HG03139 (cell line): ENCODE measurements at regions not wholly inside any gene's neighbourhood (a gene's known extent, or its start where the extent isn't known, plus 50 kb on each side); places are given as distances from the start of the nearest gene placed in this dataset.

Source experiments
- ATAC-seq: cut with Tn5 transposase; IDR thresholded peaks from one replicate; pipeline ENCODE4 v1.9.1; 2021; ENCODE audit not compliant: unreplicated experiment

GRCh38 chr5:73295447-73295846 lies 122.5 kb downstream of the TMEM174 start:
- no peak for ATAC-seq

GRCh38 chr5:73292816-73293459 lies 119.9 kb downstream of the TMEM174 start:
- no peak for ATAC-seq

GRCh38 chr5:73291873-73292272 lies 118.9 kb downstream of the TMEM174 start:
- no peak for ATAC-seq

GRCh38 chr5:73290242-73290641 lies 117.2 kb downstream of the TMEM174 start:
- no peak for ATAC-seq

- no peak for ATAC-seq
These were observed 116.1 kb downstream of the TMEM174 start for GRCh38 chr5:73288803-73289720.

GRCh38 chr5:73286896-73287295 lies 113.9 kb downstream of the TMEM174 start:
- no peak for ATAC-seq

- no peak for ATAC-seq
These were observed 112.0 kb downstream of the TMEM174 start for GRCh38 chr5:73284985-73285384.

- no peak for ATAC-seq
These were observed 111.3 kb downstream of the TMEM174 start for GRCh38 chr5:73284220-73284795.

- no peak for ATAC-seq
These were observed 109.9 kb downstream of the TMEM174 start for GRCh38 chr5:73282923-73283322.

- ATAC-seq = no peak
These were observed 109.4 kb downstream of the TMEM174 start for GRCh38 chr5:73282383-73282782.

- ATAC-seq = no peak
These were observed 108.1 kb downstream of the TMEM174 start for GRCh38 chr5:73280821-73281746.

GRCh38 chr5:73280386-73280785 lies 107.4 kb downstream of the TMEM174 start:
- no peak for ATAC-seq

- ATAC-seq = no peak
These were observed 106.8 kb downstream of the TMEM174 start for GRCh38 chr5:73279805-73280204.

- ATAC-seq = no peak
These were observed 105.7 kb downstream of the TMEM174 start for GRCh38 chr5:73278693-73279092.

- no peak for ATAC-seq
These were observed 102.1 kb downstream of the TMEM174 start for GRCh38 chr5:73274881-73275663.

- no peak for ATAC-seq
These were observed 101.1 kb downstream of the TMEM174 start for GRCh38 chr5:73274121-73274520.

- ATAC-seq = no peak
These were observed 100.5 kb downstream of the TMEM174 start for GRCh38 chr5:73273379-73274050.

GRCh38 chr5:73272351-73272750 lies 99.4 kb downstream of the TMEM174 start:
- no peak for ATAC-seq

GRCh38 chr5:73268826-73269225 lies 95.8 kb downstream of the TMEM174 start:
- ATAC-seq = no peak
